22Rv1 (cell line): ENCODE measurements at regions not wholly inside any gene's neighbourhood (a gene's known extent, or its start where the extent isn't known, plus 50 kb on each side); places are given as distances from the start of the nearest gene placed in this dataset.

Experiments used
- ZFX ChIP-seq: fragments of 450-650 bp; IDR thresholded peaks from 2 replicates; pipeline ENCODE4 v1.6.1; 2017; ENCODE audit warnings: antibody characterized with exemption, borderline replicate concordance
- TF ChIP-seq, protein P1 (sequence below): fragments of 450-650 bp; IDR thresholded peaks from 2 replicates; pipeline ENCODE4 v1.5.1; 2017; ENCODE audit warnings: mild to moderate bottlenecking

DNA sequence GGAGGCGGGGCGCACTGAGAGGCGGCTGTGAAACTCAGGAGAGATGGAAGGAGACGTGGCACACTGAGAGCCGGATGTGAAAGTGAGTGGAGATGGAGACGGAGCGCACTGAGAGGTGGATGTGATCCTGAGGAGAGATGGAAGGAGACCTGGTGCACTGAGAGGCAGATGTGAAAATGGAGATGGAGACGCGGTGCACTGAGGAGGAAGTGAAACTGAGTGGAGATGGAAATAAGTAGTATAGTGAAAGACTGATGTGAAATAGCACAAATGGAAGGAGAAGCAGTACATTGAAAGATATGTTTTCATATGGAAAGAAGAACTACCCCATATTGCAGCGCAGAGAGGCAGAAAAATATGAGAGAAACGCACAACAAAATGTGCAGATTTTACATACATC, 281.6 kb upstream of the RGPD4 start:
- TF ChIP-seq, protein P1, sequence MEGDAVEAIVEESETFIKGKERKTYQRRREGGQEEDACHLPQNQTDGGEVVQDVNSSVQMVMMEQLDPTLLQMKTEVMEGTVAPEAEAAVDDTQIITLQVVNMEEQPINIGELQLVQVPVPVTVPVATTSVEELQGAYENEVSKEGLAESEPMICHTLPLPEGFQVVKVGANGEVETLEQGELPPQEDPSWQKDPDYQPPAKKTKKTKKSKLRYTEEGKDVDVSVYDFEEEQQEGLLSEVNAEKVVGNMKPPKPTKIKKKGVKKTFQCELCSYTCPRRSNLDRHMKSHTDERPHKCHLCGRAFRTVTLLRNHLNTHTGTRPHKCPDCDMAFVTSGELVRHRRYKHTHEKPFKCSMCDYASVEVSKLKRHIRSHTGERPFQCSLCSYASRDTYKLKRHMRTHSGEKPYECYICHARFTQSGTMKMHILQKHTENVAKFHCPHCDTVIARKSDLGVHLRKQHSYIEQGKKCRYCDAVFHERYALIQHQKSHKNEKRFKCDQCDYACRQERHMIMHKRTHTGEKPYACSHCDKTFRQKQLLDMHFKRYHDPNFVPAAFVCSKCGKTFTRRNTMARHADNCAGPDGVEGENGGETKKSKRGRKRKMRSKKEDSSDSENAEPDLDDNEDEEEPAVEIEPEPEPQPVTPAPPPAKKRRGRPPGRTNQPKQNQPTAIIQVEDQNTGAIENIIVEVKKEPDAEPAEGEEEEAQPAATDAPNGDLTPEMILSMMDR: no peak
- no peak for TF ChIP-seq ZFX
